ENCODE measurements at regions not wholly inside any gene's neighbourhood (a gene's known extent, or its start where the extent isn't known, plus 50 kb on each side); places are given as distances from the start of the nearest gene placed in this dataset.

DNA sequence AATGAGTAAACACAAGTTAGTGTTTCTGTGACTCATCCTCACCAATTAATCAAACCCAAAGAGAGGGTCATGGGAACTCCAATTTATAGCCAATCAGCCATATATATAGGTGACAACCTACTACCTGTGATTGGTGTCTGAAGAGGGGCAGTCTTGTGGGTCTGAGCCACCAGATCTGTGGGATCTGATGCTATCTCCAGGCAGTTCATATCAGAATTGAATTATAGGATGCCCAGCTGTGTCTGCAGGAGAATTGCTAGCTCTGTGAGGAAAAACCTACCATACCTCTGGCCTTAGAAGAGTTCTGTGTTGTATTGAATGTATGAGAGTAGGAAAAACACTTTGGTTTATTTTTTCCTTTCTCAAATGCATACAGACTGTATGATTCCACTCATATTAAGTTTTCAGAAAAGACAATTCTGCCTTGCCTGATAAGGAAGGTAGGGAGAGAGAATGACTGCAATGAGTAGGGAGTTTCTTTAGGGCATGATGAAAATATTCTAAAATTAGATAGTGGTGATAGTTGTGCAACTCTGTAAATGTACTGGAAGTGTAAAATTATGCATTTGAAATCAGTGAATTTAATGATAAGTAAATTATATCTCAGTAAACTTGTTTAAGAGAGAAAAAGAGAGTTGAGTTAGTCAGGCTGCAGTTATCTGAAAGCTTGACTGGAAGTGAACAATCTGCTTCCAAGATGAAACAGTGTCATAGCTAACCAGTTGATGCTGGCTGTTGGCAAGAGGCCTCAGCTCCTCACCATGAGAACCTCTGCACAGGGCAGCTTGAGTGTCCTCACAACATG lies 274.9 kb downstream of the AUH start:
- TF ChIP-seq POLR2A (IDR thresholded peaks at IDR 0.05; ENCODE audit: low read length) (no peak), GATA1 (IDR thresholded peaks at IDR 0.05; ENCODE audit: low read depth, low read length) (no peak)
